ENCODE measurements at regions not wholly inside any gene's neighbourhood (a gene's known extent, or its start where the extent isn't known, plus 50 kb on each side); places are given as distances from the start of the nearest gene placed in this dataset.

DNA sequence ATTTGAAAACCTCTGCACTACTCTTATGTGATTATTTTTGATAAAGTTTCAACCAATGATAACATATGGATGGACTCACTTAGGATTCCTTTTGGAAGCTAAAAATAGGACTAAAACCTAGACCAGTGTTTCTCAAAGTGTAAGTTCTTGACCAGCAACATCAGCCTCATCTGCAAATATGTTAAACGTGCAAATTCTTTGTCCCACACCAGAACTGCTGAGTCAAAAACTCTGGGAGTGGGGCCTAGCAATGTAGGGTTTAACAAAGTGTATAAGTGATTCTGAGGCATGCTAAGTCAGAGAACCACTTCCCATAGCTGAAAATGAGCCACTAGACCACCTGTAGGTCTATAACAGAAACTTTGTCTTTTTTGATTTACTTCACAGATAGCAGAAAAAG lies 1247.2 kb upstream of the PIK3C3 start:
- in situ Hi-C loops (cut with HindIII; ENCODE audit: low pct_unique_long_range_greater_than_20kb, low sequenced_read_pairs) = no loop called here
- TF ChIP-seq JUND (IDR thresholded peaks at IDR 0.05; ENCODE audit: low read depth) = no peak
- DNase-seq (ENCODE audit: low read depth in 1 of 2, low spot score in 1 of 2) = no peak

DNA sequence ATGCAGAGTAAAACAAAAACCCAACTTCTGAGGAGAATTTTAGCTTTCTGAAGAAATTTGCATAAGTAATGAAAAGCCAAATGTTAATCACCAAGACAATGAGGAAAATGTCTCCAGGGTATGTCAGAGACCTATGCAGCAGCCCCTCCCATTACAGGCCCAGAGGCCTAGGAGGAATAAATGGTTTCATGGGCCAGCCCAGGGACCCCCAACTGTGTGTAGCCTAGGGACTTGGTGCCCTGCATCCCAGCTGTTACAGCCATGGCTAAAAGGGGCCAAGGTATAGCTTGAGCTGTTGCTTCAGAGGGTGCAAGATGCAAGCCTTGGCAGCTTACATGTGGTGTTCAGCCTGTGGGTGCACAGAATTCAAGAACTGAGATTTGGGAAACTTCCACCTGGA lies 1256.9 kb upstream of the PIK3C3 start:
- DNase-seq (ENCODE audit: low read depth in 1 of 2, low spot score in 1 of 2) = no peak
- in situ Hi-C loops (cut with HindIII; ENCODE audit: low pct_unique_long_range_greater_than_20kb, low sequenced_read_pairs) = no loop called here
- no peak for TF ChIP-seq JUND (IDR thresholded peaks at IDR 0.05; ENCODE audit: low read depth)

DNA sequence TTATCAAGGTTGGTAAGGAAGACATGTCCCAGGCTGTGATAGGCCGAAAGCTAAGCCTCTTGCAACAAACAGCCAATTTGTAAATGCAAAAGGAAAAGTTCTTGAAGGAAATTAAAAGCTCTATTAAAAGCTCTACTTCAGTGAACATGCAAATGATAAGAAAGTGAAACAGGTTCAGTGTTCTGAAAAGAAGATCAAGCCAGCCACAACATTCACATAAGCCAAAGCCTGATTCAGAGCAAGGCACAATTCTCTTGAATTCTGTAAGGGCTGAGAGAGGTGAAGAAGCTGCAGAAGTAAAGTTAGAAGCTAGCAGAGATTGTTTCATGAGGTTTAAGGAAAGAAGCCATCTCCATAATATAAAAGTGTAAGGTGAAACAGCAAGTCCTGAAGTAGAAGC lies 1259.5 kb upstream of the PIK3C3 start:
- no peak for DNase-seq (ENCODE audit: low read depth in 1 of 2, low spot score in 1 of 2)
- in situ Hi-C loops (cut with HindIII; ENCODE audit: low pct_unique_long_range_greater_than_20kb, low sequenced_read_pairs) = no loop called here
- TF ChIP-seq JUND (IDR thresholded peaks at IDR 0.05; ENCODE audit: low read depth) = no peak

DNA sequence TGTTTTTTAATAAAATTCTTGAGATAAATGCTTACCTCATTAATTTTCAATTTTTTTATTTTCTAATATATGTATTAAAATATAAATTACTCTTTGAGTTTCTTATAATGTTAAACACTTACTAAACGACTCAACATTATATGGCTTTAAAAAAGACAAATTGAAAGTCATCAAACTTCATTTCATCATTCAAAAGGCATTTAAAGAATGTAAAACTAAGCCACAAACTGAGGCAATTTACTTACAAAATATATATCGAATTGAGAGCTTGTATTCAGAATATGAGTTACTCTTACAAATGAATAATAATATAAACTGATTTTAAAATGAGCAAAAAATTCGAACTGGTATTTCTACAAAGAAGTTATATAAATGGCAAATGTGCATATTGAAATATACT lies 1262.2 kb upstream of the PIK3C3 start:
- no peak for DNase-seq (ENCODE audit: low read depth in 1 of 2, low spot score in 1 of 2)
- TF ChIP-seq JUND (IDR thresholded peaks at IDR 0.05; ENCODE audit: low read depth) = no peak
- in situ Hi-C loops (cut with HindIII; ENCODE audit: low pct_unique_long_range_greater_than_20kb, low sequenced_read_pairs) = no loop called here

DNA sequence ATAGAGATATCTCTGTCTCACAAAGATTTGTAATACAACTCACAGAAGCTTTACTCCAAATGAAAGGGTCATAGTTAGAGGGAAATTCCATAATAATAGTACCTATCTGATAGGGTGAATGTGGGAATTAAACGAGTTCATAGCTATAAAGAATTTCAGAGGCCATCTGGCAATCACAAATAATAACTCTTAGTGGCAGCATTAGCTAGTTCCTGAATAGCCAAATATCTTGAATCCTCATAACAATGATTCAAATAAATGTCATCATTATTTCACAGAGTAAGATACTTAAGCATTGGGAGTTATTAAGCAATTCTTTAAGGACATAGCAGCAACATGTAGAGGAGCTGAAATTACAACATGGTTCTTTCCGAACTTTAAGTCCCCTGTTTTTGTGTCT lies 1265.0 kb upstream of the PIK3C3 start:
- in situ Hi-C loops (cut with HindIII; ENCODE audit: low pct_unique_long_range_greater_than_20kb, low sequenced_read_pairs) = no loop called here
- TF ChIP-seq JUND (IDR thresholded peaks at IDR 0.05; ENCODE audit: low read depth) = no peak
- DNase-seq (ENCODE audit: low read depth in 1 of 2, low spot score in 1 of 2) = no peak

DNA sequence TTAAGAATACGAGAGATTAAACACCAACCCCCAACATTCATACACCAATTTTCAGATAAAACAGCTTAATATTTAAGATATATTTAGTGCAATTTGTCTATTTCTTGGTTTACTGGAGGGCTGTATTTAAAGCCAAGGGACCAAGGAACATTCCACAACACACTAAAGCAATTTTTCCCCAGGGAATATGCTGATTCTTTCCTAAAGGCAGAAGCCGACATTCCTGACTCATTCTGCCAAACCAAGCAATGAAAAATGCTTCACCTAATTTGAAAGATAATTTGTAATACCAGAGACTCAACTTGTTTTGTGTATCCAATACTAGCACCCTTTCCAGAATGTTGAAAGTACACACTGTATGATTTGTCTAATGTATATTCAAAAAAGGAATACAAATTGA lies 1267.6 kb upstream of the PIK3C3 start:
- in situ Hi-C loops (cut with HindIII; ENCODE audit: low pct_unique_long_range_greater_than_20kb, low sequenced_read_pairs) = no loop called here
- TF ChIP-seq JUND (IDR thresholded peaks at IDR 0.05; ENCODE audit: low read depth) = no peak
- DNase-seq (ENCODE audit: low read depth in 1 of 2, low spot score in 1 of 2) = no peak

DNA sequence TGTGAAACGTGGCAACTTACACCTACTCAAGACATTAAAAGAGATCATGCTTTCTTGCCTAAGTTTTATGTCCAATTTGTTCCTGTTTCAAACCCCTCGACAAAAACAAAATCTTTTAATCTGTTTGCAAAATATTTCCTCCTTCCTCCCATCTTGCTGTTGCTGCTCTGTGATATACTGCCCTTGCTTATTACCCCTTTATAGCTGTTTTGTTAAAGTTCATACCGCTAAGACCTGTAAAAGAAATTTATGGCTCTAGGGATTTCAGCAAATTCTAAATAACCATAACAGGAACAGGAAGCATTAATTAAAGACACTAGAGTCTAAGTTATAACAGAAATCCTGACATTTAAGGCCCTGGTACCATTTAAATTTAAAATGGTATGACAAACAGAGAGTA lies 1268.2 kb upstream of the PIK3C3 start:
- TF ChIP-seq JUND (IDR thresholded peaks at IDR 0.05; ENCODE audit: low read depth) = no peak
- in situ Hi-C loops (cut with HindIII; ENCODE audit: low pct_unique_long_range_greater_than_20kb, low sequenced_read_pairs) = no loop called here
- no peak for DNase-seq (ENCODE audit: low read depth in 1 of 2, low spot score in 1 of 2)

DNA sequence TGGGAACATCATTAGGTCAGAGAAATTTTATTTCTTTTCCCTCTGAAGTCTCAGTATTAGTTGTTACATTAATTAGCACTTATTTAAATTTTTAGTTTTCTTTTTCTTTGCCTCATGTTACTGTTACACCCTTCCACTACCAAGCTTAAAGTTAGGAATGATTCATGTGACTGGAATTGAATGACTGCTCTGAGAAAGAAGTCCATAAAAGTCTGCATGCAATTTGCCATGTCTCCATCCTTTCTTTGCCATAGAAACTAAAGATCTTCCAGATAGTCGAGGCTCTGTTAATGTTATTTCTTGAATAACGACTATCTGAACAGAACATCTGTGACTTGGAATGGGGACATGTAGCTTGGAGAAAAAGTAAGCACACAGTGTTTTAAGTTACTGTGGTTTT lies 1269.8 kb upstream of the PIK3C3 start:
- no peak for TF ChIP-seq JUND (IDR thresholded peaks at IDR 0.05; ENCODE audit: low read depth)
- no peak for DNase-seq (ENCODE audit: low read depth in 1 of 2, low spot score in 1 of 2)
- in situ Hi-C loops (cut with HindIII; ENCODE audit: low pct_unique_long_range_greater_than_20kb, low sequenced_read_pairs) = no loop called here

DNA sequence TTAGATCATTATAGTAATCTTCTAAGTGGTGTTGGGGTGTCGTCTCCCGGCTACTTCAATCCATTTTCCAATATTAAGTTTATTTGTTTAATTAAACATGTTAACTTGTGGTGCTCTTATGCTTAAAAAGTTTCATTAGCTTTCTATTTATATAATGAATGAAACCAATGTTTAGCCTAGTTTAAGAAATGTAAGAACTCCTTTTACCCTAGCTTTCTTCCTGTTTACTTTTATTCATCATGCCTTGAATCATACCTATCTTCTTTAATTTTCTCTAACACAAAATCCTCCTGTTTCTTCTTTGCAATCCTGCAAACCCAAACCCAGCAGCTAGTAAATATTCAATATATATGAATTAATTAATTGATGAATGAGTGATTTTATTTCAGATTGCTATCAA lies 1276.7 kb upstream of the PIK3C3 start:
- in situ Hi-C loops (cut with HindIII; ENCODE audit: low pct_unique_long_range_greater_than_20kb, low sequenced_read_pairs) = no loop called here
- no peak for DNase-seq (ENCODE audit: low read depth in 1 of 2, low spot score in 1 of 2)
- TF ChIP-seq JUND (IDR thresholded peaks at IDR 0.05; ENCODE audit: low read depth) = no peak

DNA sequence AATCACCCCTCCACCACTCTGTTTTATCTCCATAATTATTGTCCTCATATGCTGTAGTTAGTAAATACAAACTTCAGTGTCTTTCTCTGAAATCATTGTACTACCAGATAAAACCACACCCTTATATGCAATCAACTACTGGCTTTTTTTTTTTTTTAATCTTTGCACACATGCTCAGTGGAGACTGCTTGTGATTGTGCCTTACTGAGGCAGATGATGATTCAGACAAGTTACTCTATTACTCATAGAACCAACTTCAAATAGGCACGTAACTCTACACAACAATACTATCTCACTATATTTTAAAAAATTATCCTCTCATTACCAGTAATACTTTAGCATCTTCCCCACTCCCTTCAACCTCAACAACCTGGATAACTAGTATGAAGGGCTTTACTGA lies 1278.4 kb upstream of the PIK3C3 start:
- no peak for DNase-seq (ENCODE audit: low read depth in 1 of 2, low spot score in 1 of 2)
- in situ Hi-C loops (cut with HindIII; ENCODE audit: low pct_unique_long_range_greater_than_20kb, low sequenced_read_pairs) = no loop called here
- TF ChIP-seq JUND (IDR thresholded peaks at IDR 0.05; ENCODE audit: low read depth) = no peak

DNA sequence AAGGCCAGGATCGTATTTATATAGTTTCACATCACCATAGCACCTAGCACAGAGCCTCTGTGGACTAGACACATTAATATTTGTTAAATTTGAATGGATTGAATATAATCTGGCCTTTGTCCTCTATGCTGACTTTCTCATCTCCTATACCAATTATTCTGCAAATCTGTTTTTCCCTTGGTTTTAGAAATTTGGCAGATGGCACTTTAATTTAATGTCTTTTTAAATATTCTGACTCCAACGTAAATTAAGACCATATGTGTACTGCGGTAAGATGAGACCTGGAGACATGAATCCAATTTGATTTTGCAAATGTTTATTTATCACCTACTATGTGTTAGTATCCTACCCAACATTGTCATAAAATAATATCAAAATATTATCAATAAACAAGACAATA lies 1281.9 kb upstream of the PIK3C3 start:
- TF ChIP-seq JUND (IDR thresholded peaks at IDR 0.05; ENCODE audit: low read depth) = no peak
- in situ Hi-C loops (cut with HindIII; ENCODE audit: low pct_unique_long_range_greater_than_20kb, low sequenced_read_pairs) = no loop called here
- no peak for DNase-seq (ENCODE audit: low read depth in 1 of 2, low spot score in 1 of 2)

DNA sequence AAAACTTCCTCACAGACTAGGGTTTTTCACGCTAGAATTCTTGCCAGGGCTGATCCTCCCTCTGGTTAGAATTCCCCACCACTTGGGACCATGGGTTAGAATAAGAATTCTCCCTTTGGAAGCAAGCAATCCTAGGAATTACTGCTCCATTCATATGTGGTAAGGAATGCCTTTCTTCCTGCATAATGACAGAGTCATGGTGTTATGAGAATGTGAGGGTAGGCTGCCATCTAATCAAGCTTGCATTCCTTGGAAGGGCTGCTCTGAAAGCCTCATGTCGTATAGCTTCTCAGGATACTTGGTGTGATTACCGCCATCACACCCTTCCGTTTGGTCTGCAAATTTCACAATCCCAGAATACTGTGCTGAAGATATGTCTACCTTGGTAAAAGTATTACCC lies 1282.4 kb upstream of the PIK3C3 start:
- no peak for TF ChIP-seq JUND (IDR thresholded peaks at IDR 0.05; ENCODE audit: low read depth)
- in situ Hi-C loops (cut with HindIII; ENCODE audit: low pct_unique_long_range_greater_than_20kb, low sequenced_read_pairs) = no loop called here
- no peak for DNase-seq (ENCODE audit: low read depth in 1 of 2, low spot score in 1 of 2)

DNA sequence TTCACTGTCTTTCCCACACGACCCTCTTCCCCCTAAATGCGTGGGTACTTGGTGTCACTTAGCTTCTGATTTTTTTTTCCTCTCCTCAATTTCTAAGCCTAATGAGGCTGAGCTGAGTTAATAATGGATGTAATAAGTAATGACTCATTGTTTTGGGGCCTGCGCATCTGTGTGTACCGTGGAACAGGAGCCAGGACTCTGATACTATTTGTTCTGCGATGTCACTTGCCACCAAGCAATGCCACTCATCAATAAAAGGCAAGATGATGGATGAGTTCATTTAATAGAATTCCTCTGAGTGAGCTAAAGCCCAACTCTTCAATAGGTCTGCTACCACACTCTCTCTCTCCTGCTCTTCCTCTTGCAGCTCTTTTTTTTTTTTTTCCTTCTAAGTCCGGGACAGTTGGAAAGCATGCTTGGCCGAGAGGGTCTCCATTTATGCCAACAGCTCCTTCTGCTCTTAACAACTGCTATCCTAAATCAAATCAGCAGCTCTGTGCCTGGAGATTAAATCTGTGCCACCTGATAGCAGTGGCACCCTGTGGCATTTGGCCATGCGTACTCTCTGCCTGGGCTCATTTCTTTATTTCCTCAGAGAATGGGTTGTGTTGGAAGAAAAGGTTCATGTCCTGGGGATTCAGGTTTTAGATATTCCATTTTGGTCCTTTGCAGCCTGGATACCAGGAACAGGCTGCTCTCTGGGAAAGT lies 1284.2 kb upstream of the PIK3C3 start:
- DNase-seq (ENCODE audit: low read depth in 1 of 2, low spot score in 1 of 2) = no peak
- in situ Hi-C loops (cut with HindIII; ENCODE audit: low pct_unique_long_range_greater_than_20kb, low sequenced_read_pairs) = no loop called here
- TF ChIP-seq JUND (IDR thresholded peaks at IDR 0.05; ENCODE audit: low read depth) = no peak

DNA sequence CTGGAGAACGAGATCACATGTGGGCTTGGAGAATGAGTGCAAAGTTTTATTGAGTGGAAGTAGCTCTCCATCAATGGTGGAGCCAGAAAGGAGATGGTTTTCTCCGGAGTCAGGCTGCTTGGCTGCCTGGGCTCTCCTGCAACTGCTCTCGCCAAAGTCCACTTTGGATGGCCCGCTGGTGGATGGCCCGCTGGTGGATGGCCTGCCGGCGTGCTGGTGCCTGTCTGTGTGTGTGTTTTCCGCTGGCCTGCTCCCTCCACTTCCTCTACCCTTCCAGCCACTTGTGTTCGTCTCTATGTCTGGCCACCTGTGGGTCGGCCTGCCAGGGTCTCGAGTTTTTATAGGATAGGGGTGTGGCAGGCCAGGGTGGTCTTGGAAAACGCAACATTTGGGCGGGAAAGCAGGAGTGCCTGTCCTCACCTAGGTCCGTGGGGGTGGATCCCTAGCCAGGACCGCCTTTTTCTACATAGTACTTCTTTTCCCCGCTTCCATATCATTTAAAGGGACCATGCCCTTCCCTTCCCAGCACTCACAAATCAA lies 1292.1 kb upstream of the PIK3C3 start:
- in situ Hi-C loops (cut with HindIII; ENCODE audit: low pct_unique_long_range_greater_than_20kb, low sequenced_read_pairs) = no loop called here
- no peak for TF ChIP-seq JUND (IDR thresholded peaks at IDR 0.05; ENCODE audit: low read depth)
- DNase-seq (ENCODE audit: low read depth in 1 of 2, low spot score in 1 of 2) = no peak

Measured in T47D (cell line).